ENCODE measurements at regions not wholly inside any gene's neighbourhood (a gene's known extent, or its start where the extent isn't known, plus 50 kb on each side); places are given as distances from the start of the nearest gene placed in this dataset.

- TF ChIP-seq ZFX (IDR thresholded peaks at IDR 0.05) (no peak), CTCF (conservative IDR thresholded peaks at IDR 0.05) (no peak)
- H3K27ac ChIP-seq = no peak overlapping the region
These were observed 126.9 kb upstream of the DNAJC10 start for GRCh38 chr2:182589121-182589520.

- no peak for TF ChIP-seq CTCF (conservative IDR thresholded peaks at IDR 0.05)
- TF ChIP-seq ZFX (IDR thresholded peaks at IDR 0.05) = no peak
These were observed 124.3 kb upstream of the DNAJC10 start for GRCh38 chr2:182591774-182592173.

GRCh38 chr2:182592691-182593393 lies 123.2 kb upstream of the DNAJC10 start:
- TF ChIP-seq CTCF (conservative IDR thresholded peaks at IDR 0.05) = no peak
- TF ChIP-seq ZFX (IDR thresholded peaks at IDR 0.05) = no peak
- no peak overlapping the region for H3K27ac ChIP-seq

More at GRCh38 chr2:182591774-182592173, 124.3 kb upstream of the DNAJC10 start:
- no peak overlapping the region for H3K27ac ChIP-seq

- no peak for TF ChIP-seq ZFX (IDR thresholded peaks at IDR 0.05)
- TF ChIP-seq CTCF (conservative IDR thresholded peaks at IDR 0.05) = no peak
- H3K27ac ChIP-seq = no peak overlapping the region
These were observed 122.6 kb upstream of the DNAJC10 start for GRCh38 chr2:182593394-182593975.

GRCh38 chr2:182594286-182594685 lies 121.8 kb upstream of the DNAJC10 start:
- H3K27ac ChIP-seq = no peak overlapping the region
- no peak for TF ChIP-seq ZFX (IDR thresholded peaks at IDR 0.05)

- no peak overlapping the region for H3K27ac ChIP-seq
- TF ChIP-seq CTCF (conservative IDR thresholded peaks at IDR 0.05) = no peak
- TF ChIP-seq ZFX (IDR thresholded peaks at IDR 0.05) = no peak
These were observed 120.4 kb upstream of the DNAJC10 start for GRCh38 chr2:182595650-182596049.

- TF ChIP-seq CTCF (conservative IDR thresholded peaks at IDR 0.05) = no peak
These were observed 118.3 kb upstream of the DNAJC10 start for GRCh38 chr2:182597570-182598295.

More at GRCh38 chr2:182597570-182598295, 118.3 kb upstream of the DNAJC10 start:
- no peak overlapping the region for H3K27ac ChIP-seq
